Body of pancreas (tissue), 4 donors: ENCODE measurements at regions not wholly inside any gene's neighbourhood (a gene's known extent, or its start where the extent isn't known, plus 50 kb on each side); places are given as distances from the start of the nearest gene placed in this dataset.
A peak's percentile ranks its signal among the peaks of the same experiment; 100 is the strongest.

ENCODE experiments used
- ATAC-seq: fragments of 150-250 bp; one replicate; pipeline ENCODE4 v1.9.1; 2016
- DNase-seq, 4 donors: peaks; one replicate each; pipeline ENCODE4 v3.0.0-alpha.2; 2019
- H3K27ac ChIP-seq, 4 donors: fragments of 200-600 bp; sonication (generic); 1 replicate in 3 of 4; 2 replicates in 1 of 4; pipeline versions ENCODE4 v1.5.1 to v1.6.1; 2016 to 2019; ENCODE audit warnings: mild to moderate bottlenecking in 1 of 4, mixed read lengths in 1 of 4, moderate library complexity in 1 of 4
- H3K27me3 ChIP-seq, 2 donors: fragments of 200-600 bp; sonication (generic); one replicate each; pipeline ENCODE4 v1.6.0; 2016; ENCODE audit warnings: mild to moderate bottlenecking in 1 of 2
- H3K36me3 ChIP-seq, 2 donors: fragments of 200-600 bp; sonication (generic); replicated peaks in 1 of 2; 2 replicates each; pipeline ENCODE4 v1.5.1; 2016; ENCODE audit warnings: low read depth in 2 of 2; ENCODE audit not compliant: insufficient read depth in 1 of 2
- H3K4me1 ChIP-seq: fragments of 200-600 bp; sonication (generic); one replicate; pipeline ENCODE4 v1.6.0; 2016
- H3K4me3 ChIP-seq, 2 donors: fragments of 200-600 bp; sonication (generic); 1 replicate in 1 of 2; 2 replicates in 1 of 2; pipeline ENCODE4 v1.5.1; 2016 to 2019
- H3K9me3 ChIP-seq, 3 donors: fragments of 200-600 bp; sonication (generic); 1 replicate in 2 of 3; 2 replicates in 1 of 3; pipeline ENCODE4 v1.5.1; 2016
- POLR2A ChIP-seq, 3 donors: fragments of 450-650 bp; IDR thresholded peaks; one replicate each; pipeline ENCODE4 v1.6.1; 2016; ENCODE audit warnings: antibody characterized with exemption in 3 of 3, mild to moderate bottlenecking in 2 of 3
- WGBS, 2 donors: methylation state at CpG; one replicate each; pipeline ENCODE4 v1.1.5; 2017; 5-methylcytosine and 5-hydroxymethylcytosine counted together
- intact Hi-C: fragments of 100-400 bp; cut with DNase I; formaldehyde crosslinking; loops from one replicate; pipeline ENCODE4 v1.15.1; 2023
- TF ChIP-seq, protein P1 (sequence below), 7 experiments: fragments of 450-650 bp in 4 of 7; fragments of 200-600 bp in 3 of 7; sonication (generic) in 3 of 7; IDR thresholded peaks; one replicate each; pipeline ENCODE4 v1.5.1; 2016 to 2019; ENCODE audit warnings: antibody characterized with exemption in 7 of 7

DNA sequence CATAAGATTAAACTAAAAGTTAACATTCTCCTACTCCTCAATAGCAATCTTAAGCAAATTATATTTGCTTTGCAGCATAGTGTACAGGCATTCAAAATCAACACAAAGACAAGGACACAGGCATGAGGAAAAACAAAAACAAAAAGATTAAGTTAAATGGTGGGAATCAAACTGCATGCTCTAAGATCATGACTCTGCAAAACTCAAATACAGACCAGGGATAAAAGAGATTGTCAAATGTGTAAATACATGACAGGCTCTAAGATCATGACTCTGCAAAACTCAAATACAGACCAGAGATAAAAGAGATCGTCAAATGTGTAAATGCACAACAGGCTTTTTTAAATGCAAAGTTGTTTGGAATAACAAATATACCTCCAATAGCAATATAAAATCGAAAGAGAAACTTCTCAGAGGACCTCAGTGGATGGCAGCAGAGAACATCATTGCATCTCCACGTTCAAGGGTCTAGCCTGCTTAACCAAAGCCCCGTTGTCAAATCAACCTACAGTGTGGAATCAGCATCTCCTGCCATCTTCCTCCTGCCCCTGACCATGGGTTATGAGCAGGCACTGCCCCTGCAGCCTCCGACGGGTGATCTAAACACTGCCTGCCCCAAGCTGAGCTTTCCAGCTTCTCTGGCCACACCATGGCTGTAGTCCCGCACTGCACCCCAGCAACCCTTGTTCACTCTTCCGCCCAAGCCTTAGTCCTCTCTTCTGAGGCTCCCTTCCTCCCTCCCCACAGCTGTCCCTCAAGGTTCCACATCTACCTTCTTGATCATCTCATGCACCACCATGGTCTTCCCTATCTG, 446.1 kb downstream of the SOX9 start:
- intact Hi-C loops, result loop anchor here (10.0 kb wide), 1 partner anchor 128 kb away; no protein-coding TSS in a partner anchor
- no peak overlapping the region for H3K27ac ChIP-seq
- TF ChIP-seq, protein P1, sequence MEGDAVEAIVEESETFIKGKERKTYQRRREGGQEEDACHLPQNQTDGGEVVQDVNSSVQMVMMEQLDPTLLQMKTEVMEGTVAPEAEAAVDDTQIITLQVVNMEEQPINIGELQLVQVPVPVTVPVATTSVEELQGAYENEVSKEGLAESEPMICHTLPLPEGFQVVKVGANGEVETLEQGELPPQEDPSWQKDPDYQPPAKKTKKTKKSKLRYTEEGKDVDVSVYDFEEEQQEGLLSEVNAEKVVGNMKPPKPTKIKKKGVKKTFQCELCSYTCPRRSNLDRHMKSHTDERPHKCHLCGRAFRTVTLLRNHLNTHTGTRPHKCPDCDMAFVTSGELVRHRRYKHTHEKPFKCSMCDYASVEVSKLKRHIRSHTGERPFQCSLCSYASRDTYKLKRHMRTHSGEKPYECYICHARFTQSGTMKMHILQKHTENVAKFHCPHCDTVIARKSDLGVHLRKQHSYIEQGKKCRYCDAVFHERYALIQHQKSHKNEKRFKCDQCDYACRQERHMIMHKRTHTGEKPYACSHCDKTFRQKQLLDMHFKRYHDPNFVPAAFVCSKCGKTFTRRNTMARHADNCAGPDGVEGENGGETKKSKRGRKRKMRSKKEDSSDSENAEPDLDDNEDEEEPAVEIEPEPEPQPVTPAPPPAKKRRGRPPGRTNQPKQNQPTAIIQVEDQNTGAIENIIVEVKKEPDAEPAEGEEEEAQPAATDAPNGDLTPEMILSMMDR (IDR thresholded peaks at IDR 0.05), result no peak
- no peak for TF ChIP-seq POLR2A (IDR thresholded peaks at IDR 0.05)

DNA sequence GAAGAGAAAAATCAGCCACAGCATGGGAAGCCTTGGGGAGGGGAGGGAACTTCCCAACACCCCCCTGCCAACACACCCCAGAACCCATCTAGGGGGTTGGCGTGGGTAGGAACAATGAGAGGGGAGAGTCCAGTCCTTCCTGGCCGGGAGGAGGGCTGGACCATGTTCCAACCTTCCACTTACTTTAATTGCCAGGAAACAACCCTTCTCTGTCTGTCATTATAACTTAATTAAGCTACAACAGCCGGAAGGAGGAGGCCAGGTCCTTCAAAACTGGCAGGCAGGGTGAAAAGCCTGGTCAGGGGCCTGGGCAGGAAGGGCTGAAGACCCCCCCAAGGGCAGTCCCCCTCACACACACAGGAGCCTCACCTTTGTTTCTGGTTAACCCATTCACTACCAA, 447.0 kb downstream of the SOX9 start:
- intact Hi-C loops, result loop anchor here (10.0 kb wide), 1 partner anchor 127 kb away; no protein-coding TSS in a partner anchor
- no peak for ATAC-seq
- H3K27ac ChIP-seq, result no peak overlapping the region
- 60 to 64% methylated on average over 3 of the region's 3 CpGs for WGBS, 2 donors
- H3K36me3 ChIP-seq, result no peaks in the 10 kb centered on the region
- no peak for DNase-seq
- TF ChIP-seq POLR2A (IDR thresholded peaks at IDR 0.05), result no peak
- TF ChIP-seq, protein P1 (IDR thresholded peaks at IDR 0.05), result no peak
- H3K27me3 ChIP-seq, result no peaks in the 10 kb centered on the region
- H3K9me3 ChIP-seq, result no peaks in the 10 kb centered on the region
- no peak overlapping the region for H3K4me3 ChIP-seq
- H3K4me1 ChIP-seq, result peaks cover 32% of the 10 kb centered on the region

More for the DNA sequence above, 446.1 kb downstream of the SOX9 start:
- Histone ChIP-seq H3K27me3 (no peaks in the 10 kb centered on the region), H3K9me3 (no peaks in the 10 kb centered on the region), H3K36me3 (no peaks in the 10 kb centered on the region), H3K4me1 (peaks cover 26% of the 10 kb centered on the region), H3K4me3 (no peak overlapping the region)
- ATAC-seq, result no peak
- DNase-seq, result no peak
- 61 to 67% methylated on average over 8 of the region's 8 CpGs for WGBS, 2 donors

DNA sequence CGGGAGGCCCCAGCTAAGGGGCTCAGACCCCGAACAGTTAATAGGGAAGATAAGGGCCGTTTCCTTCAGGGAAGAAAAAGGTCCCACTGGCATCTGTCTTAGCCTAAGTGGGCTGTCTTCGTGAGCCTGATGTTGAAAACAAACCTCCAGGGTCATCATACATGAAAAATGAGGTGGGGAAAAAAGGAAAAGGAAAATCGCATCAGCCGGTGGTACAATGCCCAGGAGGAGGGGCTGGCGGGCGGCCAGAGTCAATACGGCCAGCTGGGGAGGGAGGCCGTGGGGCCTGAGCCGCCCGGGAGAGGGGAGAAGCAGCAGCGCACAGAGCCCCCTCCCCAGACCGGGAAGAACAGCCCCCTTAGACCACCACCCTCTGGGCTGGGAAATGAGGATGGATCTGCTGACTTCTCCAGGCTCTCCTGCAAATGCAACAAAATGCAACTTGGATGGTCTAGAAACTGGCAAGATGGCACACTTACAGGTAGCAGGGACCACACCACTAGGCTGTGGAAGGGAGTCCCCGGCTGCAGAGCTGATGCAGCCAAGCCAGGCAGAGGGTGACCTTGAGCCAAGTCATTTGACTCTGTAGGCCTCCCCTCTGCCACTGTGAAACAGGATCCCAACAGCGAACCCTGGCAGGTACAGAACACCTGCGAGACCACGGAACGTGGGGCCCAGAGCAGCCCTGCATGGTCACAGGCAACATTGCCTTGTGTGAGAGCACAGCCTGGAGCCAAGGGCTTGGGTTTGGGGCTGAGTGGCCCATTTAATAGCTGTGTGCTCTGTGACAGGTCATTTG, 448.5 kb downstream of the SOX9 start:
- intact Hi-C loops, result loop anchor here (10.0 kb wide), 1 partner anchor 125 kb away; no protein-coding TSS in a partner anchor
- Histone ChIP-seq H3K27ac (peak overlapping the region; percentile 4 to 65 (median 49)), H3K4me3 (no peak overlapping the region), H3K9me3 (no peaks in the 10 kb centered on the region), H3K27me3 (no peaks in the 10 kb centered on the region), H3K36me3 (no peaks in the 10 kb centered on the region), H3K4me1 (peaks cover 32% of the 10 kb centered on the region)
- no peak for TF ChIP-seq POLR2A (IDR thresholded peaks at IDR 0.05)
- TF ChIP-seq, protein P1 (IDR thresholded peaks at IDR 0.05), result no peak
- DNase-seq (peak; percentile 35 to 65 (median 50)), ATAC-seq (peak; percentile 51)
- WGBS, 2 donors, result 9 to 25% methylated on average over 14 to 19 of the region's 19 CpGs

DNA sequence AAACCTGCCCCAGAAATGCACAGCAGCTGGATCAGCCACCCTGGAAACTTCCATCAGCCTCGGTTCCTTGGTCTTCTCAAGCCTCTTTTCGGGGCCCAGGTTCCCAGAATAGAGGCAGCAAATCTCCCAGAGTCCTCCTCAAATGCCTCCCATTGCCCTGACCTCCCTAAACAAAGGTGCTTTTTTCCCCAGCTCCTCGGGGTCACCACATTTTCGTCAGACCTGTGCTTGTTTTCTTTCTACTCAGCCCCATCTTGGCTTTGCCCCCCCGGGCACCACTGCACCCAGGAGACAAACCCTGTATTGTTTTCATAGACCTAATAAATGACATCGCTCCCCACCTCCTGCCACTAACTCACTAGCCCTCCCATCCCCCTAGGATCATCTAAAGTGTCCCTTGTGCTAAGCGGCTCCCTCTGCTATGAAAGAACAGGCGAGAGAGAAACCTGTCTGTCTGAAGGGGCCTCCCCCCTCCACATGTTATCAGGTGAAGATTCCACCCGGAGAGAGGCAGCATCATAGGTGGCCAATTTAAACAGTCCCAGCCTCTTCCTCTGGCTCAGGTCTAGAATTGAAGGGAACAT, 451.1 kb downstream of the SOX9 start:
- peak overlapping the region in 3 of 4 donors; percentile 40 to 52 (median 49) for H3K27ac ChIP-seq
- DNase-seq, result no peak
- no peaks in the 10 kb centered on the region for H3K36me3 ChIP-seq
- no peaks in the 10 kb centered on the region for H3K27me3 ChIP-seq
- 27 to 41% methylated on average over 9 of the region's 9 CpGs for WGBS, 2 donors
- TF ChIP-seq, protein P1 (IDR thresholded peaks at IDR 0.05), result no peak
- TF ChIP-seq POLR2A (IDR thresholded peaks at IDR 0.05), result no peak
- no peaks in the 10 kb centered on the region for H3K9me3 ChIP-seq
- H3K4me3 ChIP-seq, result no peak overlapping the region
- no peak for ATAC-seq
- peaks cover 41% of the 10 kb centered on the region for H3K4me1 ChIP-seq
- intact Hi-C loops, result no loop called here
